Endodermal cell (in vitro differentiated cells): ENCODE measurements at regions not wholly inside any gene's neighbourhood (a gene's known extent, or its start where the extent isn't known, plus 50 kb on each side); places are given as distances from the start of the nearest gene placed in this dataset.

ENCODE experiments used
- DNase-seq: peaks from one replicate; pipeline ENCODE4 v3.0.0-alpha.2; 2017
- H3K27ac ChIP-seq: 2 replicates; pipeline ENCODE4 v1.5.1; 2013; ENCODE audit warnings: mild to moderate bottlenecking, low read depth, low read length, moderate library complexity
- H3K27me3 ChIP-seq: 2 replicates; pipeline ENCODE4 v1.6.1; 2013; ENCODE audit warnings: mild to moderate bottlenecking, low read length, moderate library complexity; ENCODE audit not compliant: insufficient read depth, control insufficient read depth, poor library complexity, severe bottlenecking
- H3K36me3 ChIP-seq: 2 replicates; pipeline ENCODE4 v1.7.0; 2013; ENCODE audit warnings: mild to moderate bottlenecking, low read length, moderate library complexity; ENCODE audit not compliant: control insufficient read depth, insufficient read depth
- H3K4me1 ChIP-seq: one replicate; pipeline ENCODE4 v1.7.0; 2013; ENCODE audit warnings: low read length; ENCODE audit not compliant: control insufficient read depth, insufficient read depth
- H3K4me3 ChIP-seq: 2 replicates; pipeline ENCODE4 v1.5.1; 2013; ENCODE audit warnings: mild to moderate bottlenecking, low read length, moderate library complexity
- H3K9ac ChIP-seq: 2 replicates; pipeline ENCODE4 v1.6.1; 2013; ENCODE audit warnings: mild to moderate bottlenecking, low read length, moderate library complexity; ENCODE audit not compliant: poor library complexity, severe bottlenecking; ENCODE audit errors: extremely low read depth
- H3K9me3 ChIP-seq: 2 replicates; pipeline ENCODE4 v1.6.1; 2013; ENCODE audit warnings: mild to moderate bottlenecking, low read length, moderate library complexity; ENCODE audit not compliant: control insufficient read depth
- H3K27ac Mint-ChIP-seq: 2 replicates; pipeline ENCODE4 v1.8.0; 2020; ENCODE audit warnings: mixed read lengths
- H3K27me3 Mint-ChIP-seq: 2 replicates; pipeline ENCODE4 v1.8.0; 2021; ENCODE audit warnings: mild to moderate bottlenecking, mixed read lengths; ENCODE audit not compliant: insufficient read depth
- H3K36me3 Mint-ChIP-seq: 2 replicates; pipeline ENCODE4 v1.8.0; 2020; ENCODE audit warnings: low read depth, mixed read lengths
- H3K4me1 Mint-ChIP-seq: 2 replicates; pipeline ENCODE4 v1.8.0; 2020; ENCODE audit warnings: mixed read lengths
- H3K4me3 Mint-ChIP-seq: 2 replicates; pipeline ENCODE4 v1.8.0; 2020; ENCODE audit warnings: mild to moderate bottlenecking, moderate library complexity, mixed read lengths
- H3K9me3 Mint-ChIP-seq: 2 replicates; pipeline ENCODE4 v1.8.0; 2020; ENCODE audit warnings: mild to moderate bottlenecking, mixed read lengths
- WGBS, 2 experiments: methylation state at CpG; one replicate each; pipeline versions ENCODE4 v1.1.5 to v1.1.7; 2013; ENCODE audit warnings: missing lambda C conversion rate in 2 of 2, mixed read lengths in 1 of 2; ENCODE audit not compliant: insufficient coverage in 1 of 2, insufficient read length in 1 of 2; 5-methylcytosine and 5-hydroxymethylcytosine counted together
- TF ChIP-seq, protein P1 (sequence below): fragments of 200-600 bp; sonication (generic); conservative IDR thresholded peaks from 2 replicates; pipeline ENCODE4 v1.5.0; 2021; ENCODE audit warnings: antibody characterized with exemption, mild to moderate bottlenecking

DNA sequence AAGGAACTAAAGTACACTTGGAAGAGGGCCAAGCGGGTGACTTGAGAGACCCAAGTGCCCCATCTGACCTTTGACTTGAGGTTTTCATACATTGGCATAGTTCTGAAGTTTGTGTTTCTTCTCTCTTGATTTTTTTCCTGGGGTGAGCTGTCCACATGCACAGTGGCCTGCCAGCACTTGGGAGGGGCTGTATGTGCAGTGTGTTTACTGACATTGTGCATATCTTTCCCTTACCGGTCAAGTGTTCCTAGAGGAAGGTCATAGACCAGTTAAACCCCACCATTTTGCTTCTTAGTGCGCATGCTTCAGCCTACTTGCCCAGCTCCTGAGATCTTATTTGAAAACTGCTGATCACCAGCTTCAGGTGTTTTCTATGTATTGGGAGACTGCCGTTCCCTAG is 435.2 kb upstream of the KAZN start:
- WGBS, 2 experiments = 96% methylated on average over 3 to 4 of the region's 4 CpGs
- no peak for DNase-seq

DNA sequence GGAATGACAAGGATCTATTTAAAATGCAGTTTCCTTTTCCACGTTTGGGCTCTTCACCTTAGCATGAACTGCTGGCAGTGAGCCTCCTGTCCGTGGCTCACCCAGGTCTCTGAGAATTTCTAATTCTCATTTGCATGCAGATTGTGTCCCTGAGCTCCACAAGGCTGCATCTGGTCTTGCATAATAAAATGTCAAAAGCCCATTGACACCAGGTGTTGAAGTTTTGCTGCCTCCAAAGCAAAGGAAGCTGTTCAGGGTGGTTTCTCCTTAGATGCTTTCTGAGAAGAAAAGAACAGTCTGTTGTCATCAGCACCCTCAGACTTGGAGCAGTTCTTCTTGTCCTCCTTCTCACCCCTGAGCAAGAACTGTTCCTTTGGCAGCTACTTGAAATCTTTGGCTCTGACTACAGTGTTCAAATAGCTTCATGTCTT is 433.1 kb upstream of the KAZN start:
- H3K27ac Mint-ChIP-seq = no peak overlapping the region
- peaks cover 9% of the 10 kb centered on the region for H3K9me3 Mint-ChIP-seq
- Histone ChIP-seq H3K27ac (no peak overlapping the region), H3K27me3 (peaks cover 12% of the 10 kb centered on the region), H3K4me1 (no peaks in the 10 kb centered on the region), H3K9me3 (no peaks in the 10 kb centered on the region), H3K36me3 (no peaks in the 10 kb centered on the region), H3K9ac (no peak overlapping the region), H3K4me3 (no peak overlapping the region)
- no peak overlapping the region for H3K4me3 Mint-ChIP-seq
- 50 to 83% methylated on average over 1 to 2 of the region's 2 CpGs for WGBS, 2 experiments
- no peak for DNase-seq
- peaks cover 4% of the 10 kb centered on the region for H3K27me3 Mint-ChIP-seq
- no peaks in the 10 kb centered on the region for H3K4me1 Mint-ChIP-seq
- TF ChIP-seq, protein P1, sequence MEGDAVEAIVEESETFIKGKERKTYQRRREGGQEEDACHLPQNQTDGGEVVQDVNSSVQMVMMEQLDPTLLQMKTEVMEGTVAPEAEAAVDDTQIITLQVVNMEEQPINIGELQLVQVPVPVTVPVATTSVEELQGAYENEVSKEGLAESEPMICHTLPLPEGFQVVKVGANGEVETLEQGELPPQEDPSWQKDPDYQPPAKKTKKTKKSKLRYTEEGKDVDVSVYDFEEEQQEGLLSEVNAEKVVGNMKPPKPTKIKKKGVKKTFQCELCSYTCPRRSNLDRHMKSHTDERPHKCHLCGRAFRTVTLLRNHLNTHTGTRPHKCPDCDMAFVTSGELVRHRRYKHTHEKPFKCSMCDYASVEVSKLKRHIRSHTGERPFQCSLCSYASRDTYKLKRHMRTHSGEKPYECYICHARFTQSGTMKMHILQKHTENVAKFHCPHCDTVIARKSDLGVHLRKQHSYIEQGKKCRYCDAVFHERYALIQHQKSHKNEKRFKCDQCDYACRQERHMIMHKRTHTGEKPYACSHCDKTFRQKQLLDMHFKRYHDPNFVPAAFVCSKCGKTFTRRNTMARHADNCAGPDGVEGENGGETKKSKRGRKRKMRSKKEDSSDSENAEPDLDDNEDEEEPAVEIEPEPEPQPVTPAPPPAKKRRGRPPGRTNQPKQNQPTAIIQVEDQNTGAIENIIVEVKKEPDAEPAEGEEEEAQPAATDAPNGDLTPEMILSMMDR = no peak
- H3K36me3 Mint-ChIP-seq = no peaks in the 10 kb centered on the region

More for the DNA sequence above, 435.2 kb upstream of the KAZN start:
- TF ChIP-seq, protein P1 = no peak
- no peak overlapping the region for H3K27ac ChIP-seq
- no peaks in the 10 kb centered on the region for H3K9me3 ChIP-seq
- no peaks in the 10 kb centered on the region for H3K4me1 Mint-ChIP-seq
- no peaks in the 10 kb centered on the region for H3K36me3 Mint-ChIP-seq
- H3K4me1 ChIP-seq = no peaks in the 10 kb centered on the region
- H3K9ac ChIP-seq = no peak overlapping the region
- no peak overlapping the region for H3K4me3 Mint-ChIP-seq
- H3K4me3 ChIP-seq = no peak overlapping the region
- H3K27me3 Mint-ChIP-seq = peaks cover 2% of the 10 kb centered on the region
- no peak overlapping the region for H3K27ac Mint-ChIP-seq
- H3K9me3 Mint-ChIP-seq = peaks cover 14% of the 10 kb centered on the region
- no peaks in the 10 kb centered on the region for H3K36me3 ChIP-seq
- peaks cover 22% of the 10 kb centered on the region for H3K27me3 ChIP-seq

DNA sequence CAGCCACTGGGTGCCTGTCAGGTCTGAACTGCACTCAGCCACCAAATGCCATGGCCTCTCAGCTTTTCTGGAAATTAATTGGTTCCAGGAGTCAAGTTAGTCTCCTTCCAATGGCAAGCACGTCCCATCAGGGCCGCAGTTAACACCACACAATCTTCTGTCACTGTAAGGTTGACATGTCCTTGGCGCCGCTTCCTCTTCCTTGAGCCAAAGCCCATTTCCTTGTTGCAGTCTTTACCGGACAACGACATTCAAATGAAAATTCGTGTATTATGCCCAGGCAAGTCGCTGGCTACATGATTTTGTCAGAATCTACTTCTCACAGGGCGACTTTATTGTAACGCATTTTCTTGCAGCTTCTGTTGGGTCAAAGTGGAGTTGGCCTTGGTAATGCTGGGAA is 430.6 kb upstream of the KAZN start:
- Histone ChIP-seq H3K9me3 (no peaks in the 10 kb centered on the region), H3K4me3 (no peak overlapping the region), H3K27ac (no peak overlapping the region), H3K27me3 (peaks cover 5% of the 10 kb centered on the region), H3K4me1 (no peaks in the 10 kb centered on the region), H3K36me3 (no peaks in the 10 kb centered on the region), H3K9ac (no peak overlapping the region)
- H3K36me3 Mint-ChIP-seq = no peaks in the 10 kb centered on the region
- TF ChIP-seq, protein P1 = no peak
- H3K9me3 Mint-ChIP-seq = peaks cover 7% of the 10 kb centered on the region
- H3K4me1 Mint-ChIP-seq = no peaks in the 10 kb centered on the region
- H3K27ac Mint-ChIP-seq = no peak overlapping the region
- no peak overlapping the region for H3K4me3 Mint-ChIP-seq
- no peak for DNase-seq
- H3K27me3 Mint-ChIP-seq = peaks cover 2% of the 10 kb centered on the region
- WGBS, 2 experiments = 92 to 93% methylated on average over 10 of the region's 10 CpGs
